Retinal pigment epithelial cell (primary cell): ENCODE measurements at regions not wholly inside any gene's neighbourhood (a gene's known extent, or its start where the extent isn't known, plus 50 kb on each side); places are given as distances from the start of the nearest gene placed in this dataset.

ENCODE experiments used
- DNase-seq: peaks from one replicate; pipeline ENCODE4 v3.0.0-alpha.2; 2010; ENCODE audit warnings: low read depth
- H3K4me3 ChIP-seq: 2 replicates; pipeline ENCODE4 v1.5.1; 2011; ENCODE audit warnings: mild to moderate bottlenecking, low read length, control low read depth, moderate library complexity
- TF ChIP-seq, protein P1 (sequence below): conservative IDR thresholded peaks from 2 replicates; pipeline ENCODE4 v1.5.1; 2011; ENCODE audit warnings: low read depth, low read length, control low read depth, inconsistent platforms

DNA sequence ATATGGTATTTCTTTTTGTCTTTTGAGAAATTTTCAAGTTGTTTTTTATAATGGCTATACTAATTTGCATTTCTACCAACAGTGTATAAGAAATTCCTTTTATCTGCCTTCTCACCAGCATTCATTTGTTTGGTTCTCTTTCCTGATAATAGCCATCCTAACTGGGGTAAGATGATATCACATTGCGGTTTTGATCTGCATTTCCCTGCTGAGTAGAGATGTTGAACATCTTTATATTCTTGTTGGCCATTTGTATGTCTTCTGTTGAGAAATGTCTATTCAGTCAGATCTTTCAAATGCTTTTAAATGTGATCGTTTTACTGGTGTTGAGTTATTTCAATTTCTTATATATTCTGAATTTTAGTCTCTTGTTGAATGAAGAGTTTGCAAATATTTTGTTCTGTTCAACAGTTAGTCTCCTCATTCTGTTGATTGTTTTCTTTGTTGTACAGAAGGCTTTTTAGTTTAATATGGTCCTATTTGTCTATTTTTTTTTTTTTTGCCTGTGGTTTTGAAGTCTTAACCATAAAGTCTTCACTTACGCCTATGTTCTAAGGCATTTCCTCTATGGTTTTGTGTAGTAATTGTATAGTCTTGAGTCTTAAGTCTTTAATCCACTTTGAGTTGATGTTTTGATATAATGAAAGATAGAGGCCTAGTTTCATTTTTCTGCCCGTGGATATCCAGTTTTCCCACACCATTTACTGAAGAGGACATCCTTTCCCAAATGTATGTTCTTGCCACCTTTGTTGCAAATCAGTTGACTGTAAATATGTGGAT lies 1566.9 kb downstream of the STIM2 start:
- TF ChIP-seq, protein P1, sequence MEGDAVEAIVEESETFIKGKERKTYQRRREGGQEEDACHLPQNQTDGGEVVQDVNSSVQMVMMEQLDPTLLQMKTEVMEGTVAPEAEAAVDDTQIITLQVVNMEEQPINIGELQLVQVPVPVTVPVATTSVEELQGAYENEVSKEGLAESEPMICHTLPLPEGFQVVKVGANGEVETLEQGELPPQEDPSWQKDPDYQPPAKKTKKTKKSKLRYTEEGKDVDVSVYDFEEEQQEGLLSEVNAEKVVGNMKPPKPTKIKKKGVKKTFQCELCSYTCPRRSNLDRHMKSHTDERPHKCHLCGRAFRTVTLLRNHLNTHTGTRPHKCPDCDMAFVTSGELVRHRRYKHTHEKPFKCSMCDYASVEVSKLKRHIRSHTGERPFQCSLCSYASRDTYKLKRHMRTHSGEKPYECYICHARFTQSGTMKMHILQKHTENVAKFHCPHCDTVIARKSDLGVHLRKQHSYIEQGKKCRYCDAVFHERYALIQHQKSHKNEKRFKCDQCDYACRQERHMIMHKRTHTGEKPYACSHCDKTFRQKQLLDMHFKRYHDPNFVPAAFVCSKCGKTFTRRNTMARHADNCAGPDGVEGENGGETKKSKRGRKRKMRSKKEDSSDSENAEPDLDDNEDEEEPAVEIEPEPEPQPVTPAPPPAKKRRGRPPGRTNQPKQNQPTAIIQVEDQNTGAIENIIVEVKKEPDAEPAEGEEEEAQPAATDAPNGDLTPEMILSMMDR = no peak
- no peak overlapping the region for H3K4me3 ChIP-seq
- DNase-seq = peak; percentile 2

DNA sequence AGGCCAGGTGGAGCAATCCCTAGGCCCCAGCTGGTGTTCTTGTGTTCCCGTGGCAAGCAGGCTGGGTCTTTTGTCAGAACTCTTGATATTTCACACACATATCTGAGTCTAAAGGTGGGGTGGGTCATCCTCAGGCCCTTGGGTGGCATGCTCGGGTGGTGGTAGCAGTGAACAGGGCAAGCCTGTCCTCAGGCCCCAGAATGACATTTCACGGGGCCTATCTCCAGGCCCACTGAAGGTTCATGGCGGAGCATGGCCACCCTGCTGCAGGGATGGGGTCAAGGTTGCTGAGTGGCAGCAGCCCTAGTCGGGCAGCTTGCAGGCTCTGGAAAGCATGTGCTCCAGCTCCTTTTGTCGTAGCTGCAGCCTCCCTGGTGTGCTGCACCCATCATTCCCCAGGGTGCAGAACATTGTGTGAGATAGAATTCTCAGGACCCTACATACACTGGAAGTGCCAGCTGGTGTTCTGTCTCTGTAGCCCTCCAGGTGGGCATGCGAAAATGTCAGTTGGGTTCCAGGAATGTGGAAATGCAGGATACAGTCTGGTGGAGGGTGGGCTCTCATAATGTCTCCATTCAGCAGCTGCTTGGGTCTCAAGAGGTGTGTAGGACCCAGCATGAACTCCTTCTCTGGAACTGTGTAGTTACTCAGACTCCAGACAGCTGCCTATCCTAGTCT lies 1571.8 kb downstream of the STIM2 start:
- no peak overlapping the region for H3K4me3 ChIP-seq
- DNase-seq = no peak
- TF ChIP-seq, protein P1 = no peak

DNA sequence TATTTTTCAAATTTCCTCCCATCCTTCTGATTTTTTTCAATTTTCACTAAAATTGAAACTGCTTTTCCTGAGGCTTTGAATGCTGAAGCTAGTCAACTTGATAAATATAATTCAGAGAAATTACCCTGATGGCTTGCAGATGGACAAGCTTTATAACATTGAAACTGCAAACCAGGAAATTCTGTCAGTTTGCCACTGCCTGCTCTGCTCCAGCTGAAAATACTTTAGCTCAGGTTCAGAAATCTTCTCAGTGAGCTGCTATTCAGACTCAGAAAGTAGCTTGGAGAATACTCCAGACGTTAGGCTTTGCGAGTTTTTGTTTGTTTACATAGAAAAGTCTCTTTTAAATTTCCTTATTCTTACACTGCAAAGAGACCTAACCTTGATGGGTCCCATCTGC lies 1574.7 kb downstream of the STIM2 start:
- TF ChIP-seq, protein P1 = no peak
- DNase-seq = no peak

DNA sequence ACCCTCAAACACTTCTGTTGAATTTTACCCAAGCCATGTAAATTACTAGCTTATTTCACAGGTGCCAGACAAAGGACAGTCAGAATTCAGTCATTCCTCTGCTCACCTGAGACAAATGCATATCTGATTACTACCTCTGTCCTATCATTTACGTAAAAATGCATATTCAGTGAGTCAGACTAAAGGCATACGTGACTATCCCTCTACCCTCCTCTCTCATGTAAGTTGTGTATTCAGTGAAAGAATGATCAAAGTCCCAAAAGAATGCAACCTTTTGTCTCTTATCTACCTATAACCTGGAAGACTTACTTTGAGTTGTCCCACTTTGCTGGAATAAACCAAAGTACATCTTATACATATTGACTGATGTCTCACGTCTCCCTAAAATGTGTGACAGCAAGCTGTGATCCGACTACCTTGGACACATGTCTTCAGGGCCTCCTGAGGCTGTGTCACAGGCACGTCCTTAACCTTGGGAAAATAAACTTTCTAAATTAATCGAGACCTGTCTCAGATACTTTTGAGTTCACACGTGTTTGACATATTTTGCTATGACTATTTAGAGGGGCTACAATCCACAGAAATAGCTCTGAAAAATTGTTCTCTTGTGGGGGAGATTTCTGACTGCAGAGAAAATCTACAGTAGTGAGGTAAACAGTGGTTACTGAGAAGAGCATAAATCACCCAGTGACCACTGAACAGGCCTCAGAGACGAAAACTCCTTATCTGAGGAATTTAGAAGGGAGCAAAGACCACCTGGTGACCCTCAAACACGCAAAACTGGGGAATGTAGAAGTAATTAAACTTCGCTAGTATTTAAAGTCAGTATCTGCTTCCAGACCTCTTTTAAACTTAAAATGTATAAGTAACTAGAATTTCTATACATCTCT lies 1575.8 kb downstream of the STIM2 start:
- H3K4me3 ChIP-seq = no peak overlapping the region
- TF ChIP-seq, protein P1 = no peak
- DNase-seq = no peak

More for the DNA sequence above, 1574.7 kb downstream of the STIM2 start:
- no peak overlapping the region for H3K4me3 ChIP-seq

DNA sequence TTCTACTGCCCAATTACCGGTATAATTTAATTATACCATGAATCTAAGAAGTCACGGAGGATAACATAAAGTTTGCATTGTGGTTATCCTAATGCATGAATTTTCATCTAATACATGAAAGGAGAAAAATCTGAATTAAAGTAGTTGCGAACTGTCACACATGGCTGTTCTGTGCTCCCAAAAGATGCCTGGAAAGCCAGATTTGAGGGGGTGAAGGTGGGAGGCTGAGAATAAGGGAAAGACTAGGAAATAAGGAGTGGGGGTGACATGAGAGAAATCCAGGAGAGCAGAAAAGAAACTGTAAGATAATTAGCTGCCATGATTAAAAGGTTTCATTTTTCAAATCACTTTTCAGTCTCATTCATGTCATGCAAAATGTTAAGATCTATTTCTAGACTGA lies 1582.7 kb downstream of the STIM2 start:
- no peak overlapping the region for H3K4me3 ChIP-seq
- TF ChIP-seq, protein P1 = no peak
- DNase-seq = no peak

DNA sequence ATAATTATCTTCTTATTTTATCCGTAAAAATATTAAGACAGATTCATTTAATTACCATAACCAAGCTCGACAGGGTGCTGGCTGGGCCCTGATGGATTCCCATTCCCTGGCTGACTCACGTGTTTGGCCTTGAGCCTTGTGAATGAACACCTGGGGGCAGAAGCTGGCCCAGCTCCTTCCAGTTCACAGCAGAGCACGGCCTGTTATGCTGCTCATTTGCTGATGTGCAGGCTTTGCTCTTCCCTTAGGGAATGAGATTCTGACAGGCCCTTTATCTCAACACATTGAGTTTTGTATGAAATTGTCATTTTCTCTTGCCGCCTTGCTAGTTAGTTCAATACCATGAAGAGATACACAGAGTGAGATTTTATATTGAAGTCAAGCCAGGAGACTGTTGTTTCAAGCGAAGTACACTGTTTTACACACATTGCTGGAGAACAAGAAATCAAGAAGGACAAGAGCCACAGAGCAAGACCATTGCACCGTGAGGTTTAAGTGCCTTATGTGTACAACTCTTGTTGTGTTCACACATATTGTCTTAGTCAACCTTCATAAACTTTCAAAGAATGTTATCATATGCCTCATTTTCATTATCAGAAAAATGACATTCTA lies 1583.3 kb downstream of the STIM2 start:
- no peak for DNase-seq
- H3K4me3 ChIP-seq = no peak overlapping the region
- TF ChIP-seq, protein P1 = no peak
